WTC11 (cell line): ENCODE measurements at regions not wholly inside any gene's neighbourhood (a gene's known extent, or its start where the extent isn't known, plus 50 kb on each side); places are given as distances from the start of the nearest gene placed in this dataset.

Experiments used
- ATAC-seq: fragments of 200-7000 bp; cut with Tn5 transposase; 2 replicates; pipeline ENCODE4 v1.10.0; 2021; ENCODE audit warnings: mild to moderate bottlenecking, moderate library complexity
- CTCF ChIA-PET: fragments of 300-600 bp; sonication (Branson Sonifier 250); formaldehyde crosslinking; loops from one replicate; lab custom pipeline; 2021; ENCODE audit warnings: antibody characterized with exemption; lab: Charles Lee
- POLR2A ChIA-PET: fragments of 350-600 bp; sonication (Branson Sonifier 250); formaldehyde crosslinking; loops from one replicate; lab custom pipeline; 2021; ENCODE audit warnings: antibody characterized with exemption; lab: Charles Lee
- DNase-seq: peaks from one replicate; pipeline ENCODE4 v3.0.0; 2021; ENCODE audit warnings: low spot score
- H3K27ac Mint-ChIP-seq: 2 replicates; pipeline ENCODE4 v1.8.0; 2021; ENCODE audit warnings: mixed read lengths
- H3K27me3 Mint-ChIP-seq: 2 replicates; pipeline ENCODE4 v1.8.0; 2021; ENCODE audit warnings: low read depth, mild to moderate bottlenecking, moderate library complexity, mixed read lengths
- H3K36me3 Mint-ChIP-seq: 2 replicates; pipeline ENCODE4 v1.8.0; 2021; ENCODE audit warnings: mixed read lengths
- H3K4me1 Mint-ChIP-seq: 2 replicates; pipeline ENCODE4 v1.8.0; 2022; ENCODE audit warnings: mixed read lengths
- H3K4me3 Mint-ChIP-seq: 2 replicates; pipeline ENCODE4 v1.8.0; 2021; ENCODE audit warnings: mild to moderate bottlenecking, moderate library complexity, mixed read lengths
- H3K9me3 Mint-ChIP-seq: 2 replicates; pipeline ENCODE4 v1.8.0; 2021; ENCODE audit warnings: mixed read lengths
- AFF4 ChIP-seq: sonication (generic); formaldehyde crosslinking; IDR thresholded peaks from 2 replicates; pipeline ENCODE4 v1.8.1; 2023; ENCODE audit warnings: mild to moderate bottlenecking, missing genetic modification reagents, borderline replicate concordance
- ATF1 ChIP-seq: sonication (generic); formaldehyde crosslinking; IDR thresholded peaks from 2 replicates; pipeline ENCODE4 v1.8.1; 2023; ENCODE audit warnings: mild to moderate bottlenecking, moderate library complexity, missing genetic modification reagents
- CREM ChIP-seq: sonication (generic); formaldehyde crosslinking; IDR thresholded peaks from 2 replicates; pipeline ENCODE4 v1.8.1; 2022; ENCODE audit warnings: mild to moderate bottlenecking, missing genetic modification reagents, moderate library complexity
- HMGA2 ChIP-seq: fragments of 250-450 bp; sonication (Bioruptor Pico); IDR thresholded peaks from 2 replicates; pipeline ENCODE4 v1.4.0; 2021; ENCODE audit warnings: mild to moderate bottlenecking, moderate library complexity
- IRF2 ChIP-seq: sonication (generic); formaldehyde crosslinking; IDR thresholded peaks from 2 replicates; pipeline ENCODE4 v1.8.0; 2022; ENCODE audit warnings: low read depth, missing genetic modification reagents, borderline replicate concordance
- MAX ChIP-seq: sonication (generic); formaldehyde crosslinking; IDR thresholded peaks from 2 replicates; pipeline ENCODE4 v1.8.0; 2022; ENCODE audit warnings: mild to moderate bottlenecking, missing genetic modification reagents
- MLX ChIP-seq: sonication (generic); formaldehyde crosslinking; IDR thresholded peaks from 2 replicates; pipeline ENCODE4 v1.8.1; 2023; ENCODE audit warnings: mild to moderate bottlenecking, missing genetic modification reagents, moderate library complexity
- MXD4 ChIP-seq: fragments of 250-450 bp; sonication (Bioruptor Pico); IDR thresholded peaks from 2 replicates; pipeline ENCODE4 v1.8.0; 2021; ENCODE audit warnings: mild to moderate bottlenecking, moderate library complexity, borderline replicate concordance
- NFYB ChIP-seq: sonication (generic); formaldehyde crosslinking; conservative IDR thresholded peaks from 2 replicates; pipeline ENCODE4 v1.8.0; 2022; ENCODE audit warnings: low read depth, missing genetic modification reagents
- PRRX2 ChIP-seq: fragments of 250-450 bp; sonication (Bioruptor Pico); IDR thresholded peaks from 2 replicates; pipeline ENCODE4 v1.8.0; 2021; ENCODE audit warnings: mild to moderate bottlenecking
- RELA ChIP-seq: sonication (generic); formaldehyde crosslinking; IDR thresholded peaks from 2 replicates; pipeline ENCODE4 v1.8.1; 2022; ENCODE audit warnings: missing genetic modification reagents, mild to moderate bottlenecking, borderline replicate concordance
- USF1 ChIP-seq: sonication (generic); formaldehyde crosslinking; IDR thresholded peaks from 2 replicates; pipeline ENCODE4 v1.8.0; 2022; ENCODE audit warnings: mild to moderate bottlenecking, missing genetic modification reagents
- ZNF121 ChIP-seq: sonication (generic); formaldehyde crosslinking; IDR thresholded peaks from 2 replicates; pipeline ENCODE4 v1.8.0; 2023; ENCODE audit warnings: missing genetic modification reagents
- ZNF138 ChIP-seq: sonication (generic); formaldehyde crosslinking; conservative IDR thresholded peaks from 2 replicates; pipeline ENCODE4 v1.8.1; 2022; ENCODE audit warnings: mild to moderate bottlenecking, moderate library complexity, missing genetic modification reagents
- ZNF219 ChIP-seq: sonication (generic); formaldehyde crosslinking; IDR thresholded peaks from 2 replicates; pipeline ENCODE4 v1.8.0; 2023; ENCODE audit warnings: missing genetic modification reagents, mild to moderate bottlenecking, borderline replicate concordance
- ZNF317 ChIP-seq: sonication (generic); formaldehyde crosslinking; IDR thresholded peaks from 2 replicates; pipeline ENCODE4 v1.8.1; 2023; ENCODE audit warnings: low read depth, mild to moderate bottlenecking, moderate library complexity, missing genetic modification reagents, borderline replicate concordance
- ZNF416 ChIP-seq: fragments of 250-450 bp; sonication (Bioruptor Pico); IDR thresholded peaks from 2 replicates; pipeline ENCODE4 v1.9.0; 2021; ENCODE audit warnings: mild to moderate bottlenecking, inconsistent platforms
- ZNF532 ChIP-seq: fragments of 250-450 bp; sonication (Bioruptor Pico); IDR thresholded peaks from 2 replicates; pipeline ENCODE4 v1.9.0; 2021; ENCODE audit warnings: mild to moderate bottlenecking, borderline replicate concordance

- TF ChIP-seq ZNF317 (CRISPR knock-in tag), result no peak
- no peak for TF ChIP-seq RELA (CRISPR knock-in tag)
- TF ChIP-seq ZNF416 (CRISPR knock-in tag), result no peak
- TF ChIP-seq MAX (CRISPR knock-in tag), result no peak
Measured at GRCh38 chr7:19973581-19973980, 200.2 kb upstream of the TMEM196 start (continued).

- peaks cover 10% of the 10 kb centered on the region for H3K4me1 Mint-ChIP-seq
- peaks cover 12% of the 10 kb centered on the region for H3K36me3 Mint-ChIP-seq
- no peak overlapping the region for H3K4me3 Mint-ChIP-seq
- ATAC-seq (no peak), DNase-seq (no peak)
- ChIA-PET POLR2A (no interaction called here), CTCF (no interaction called here)
- peaks cover 3% of the 10 kb centered on the region; the same call in 1 of the 2 replicates for H3K9me3 Mint-ChIP-seq
- no peak overlapping the region for H3K27ac Mint-ChIP-seq
- no peaks in the 10 kb centered on the region for H3K27me3 Mint-ChIP-seq
- TF ChIP-seq AFF4 (CRISPR knock-in tag) (no peak), ZNF219 (CRISPR knock-in tag) (no peak), ZNF532 (CRISPR knock-in tag) (no peak)
Measured at GRCh38 chr7:19972876-19973275, 199.5 kb upstream of the TMEM196 start.

- no peak overlapping the region for H3K4me3 Mint-ChIP-seq
- ChIA-PET CTCF (no interaction called here), POLR2A (no interaction called here)
- no peak for TF ChIP-seq ATF1 (CRISPR knock-in tag)
- TF ChIP-seq IRF2, result no peak
- TF ChIP-seq HMGA2, result no peak
- no peak for TF ChIP-seq NFYB (CRISPR knock-in tag)
- TF ChIP-seq MXD4 (CRISPR knock-in tag), result no peak
- TF ChIP-seq RELA (CRISPR knock-in tag), result no peak
- TF ChIP-seq PRRX2 (CRISPR knock-in tag), result no peak
- TF ChIP-seq USF1 (CRISPR knock-in tag), result no peak
- no peak for TF ChIP-seq CREM (CRISPR knock-in tag)
- TF ChIP-seq ZNF138 (CRISPR knock-in tag), result no peak
- TF ChIP-seq MLX (CRISPR knock-in tag), result no peak
- no peak for TF ChIP-seq AFF4 (CRISPR knock-in tag)
- no peak for TF ChIP-seq ZNF121 (CRISPR knock-in tag)
- no peaks in the 10 kb centered on the region for H3K9me3 Mint-ChIP-seq
- peaks cover 10% of the 10 kb centered on the region for H3K4me1 Mint-ChIP-seq
- ATAC-seq (no peak), DNase-seq (no peak)
- no peaks in the 10 kb centered on the region for H3K27me3 Mint-ChIP-seq
- H3K36me3 Mint-ChIP-seq, result peaks cover 9% of the 10 kb centered on the region
- H3K27ac Mint-ChIP-seq, result no peak overlapping the region
Measured at GRCh38 chr7:19971956-19972355, 198.5 kb upstream of the TMEM196 start.
